ENCODE measurements at regions not wholly inside any gene's neighbourhood (a gene's known extent, or its start where the extent isn't known, plus 50 kb on each side); places are given as distances from the start of the nearest gene placed in this dataset.

DNA sequence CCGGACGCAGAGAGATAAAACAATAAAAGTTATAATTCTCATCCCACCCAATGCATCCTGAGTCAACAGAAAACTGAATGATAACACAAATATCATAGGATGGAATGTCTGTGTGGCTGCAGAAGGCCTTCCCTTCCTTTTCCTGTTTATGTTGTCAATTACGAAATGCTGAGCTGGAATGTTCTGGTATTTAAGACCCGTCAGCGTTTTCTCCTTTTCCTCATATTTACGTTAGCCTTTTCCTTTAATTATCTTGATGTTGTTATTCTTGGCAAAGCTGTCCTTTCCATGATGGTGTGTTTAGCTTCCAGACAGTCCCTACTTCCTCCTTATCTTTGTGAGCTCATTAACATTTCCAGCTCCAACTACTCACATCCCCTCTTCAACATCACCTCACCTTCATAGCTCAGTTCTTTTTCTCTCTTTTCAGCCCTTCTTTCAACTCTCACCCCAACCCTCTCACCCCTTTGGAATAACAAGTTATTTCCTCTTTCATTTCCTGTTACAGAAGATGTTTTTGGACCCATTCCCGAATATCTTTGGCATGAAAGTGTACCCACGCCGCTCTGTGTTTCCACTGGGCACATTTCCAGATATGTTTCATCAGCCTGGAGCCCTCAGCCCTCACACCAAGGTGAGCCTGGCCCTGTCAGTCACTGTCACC, 221.6 kb downstream of the NR2F1-AS1 start:
- no peaks in the 10 kb centered on the region for H3K36me3 ChIP-seq
- H3K27me3 ChIP-seq = no peaks in the 10 kb centered on the region
- WGBS, 2 donors = 32 to 42% methylated on average over 9 of the region's 9 CpGs
- intact Hi-C loops (cut with DNase I) = no loop called here
- FAIRE-seq (no peak), ATAC-seq (peak in 3 of 4 donors; percentile 66 to 83 (median 71)), DNase-seq (peak in 3 of 6 donors; percentile 10 to 38 (median 24))
- H3K4me3 ChIP-seq = no peak overlapping the region
- peak overlapping the region in 2 of 4 donors; percentile 62 to 66 for H3K27ac ChIP-seq
- no peaks in the 10 kb centered on the region for H3K9me3 ChIP-seq
- H3K4me1 ChIP-seq = no peaks in the 10 kb centered on the region
- TF ChIP-seq, protein P1, sequence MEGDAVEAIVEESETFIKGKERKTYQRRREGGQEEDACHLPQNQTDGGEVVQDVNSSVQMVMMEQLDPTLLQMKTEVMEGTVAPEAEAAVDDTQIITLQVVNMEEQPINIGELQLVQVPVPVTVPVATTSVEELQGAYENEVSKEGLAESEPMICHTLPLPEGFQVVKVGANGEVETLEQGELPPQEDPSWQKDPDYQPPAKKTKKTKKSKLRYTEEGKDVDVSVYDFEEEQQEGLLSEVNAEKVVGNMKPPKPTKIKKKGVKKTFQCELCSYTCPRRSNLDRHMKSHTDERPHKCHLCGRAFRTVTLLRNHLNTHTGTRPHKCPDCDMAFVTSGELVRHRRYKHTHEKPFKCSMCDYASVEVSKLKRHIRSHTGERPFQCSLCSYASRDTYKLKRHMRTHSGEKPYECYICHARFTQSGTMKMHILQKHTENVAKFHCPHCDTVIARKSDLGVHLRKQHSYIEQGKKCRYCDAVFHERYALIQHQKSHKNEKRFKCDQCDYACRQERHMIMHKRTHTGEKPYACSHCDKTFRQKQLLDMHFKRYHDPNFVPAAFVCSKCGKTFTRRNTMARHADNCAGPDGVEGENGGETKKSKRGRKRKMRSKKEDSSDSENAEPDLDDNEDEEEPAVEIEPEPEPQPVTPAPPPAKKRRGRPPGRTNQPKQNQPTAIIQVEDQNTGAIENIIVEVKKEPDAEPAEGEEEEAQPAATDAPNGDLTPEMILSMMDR (IDR thresholded peaks at IDR 0.05) = no peak

DNA sequence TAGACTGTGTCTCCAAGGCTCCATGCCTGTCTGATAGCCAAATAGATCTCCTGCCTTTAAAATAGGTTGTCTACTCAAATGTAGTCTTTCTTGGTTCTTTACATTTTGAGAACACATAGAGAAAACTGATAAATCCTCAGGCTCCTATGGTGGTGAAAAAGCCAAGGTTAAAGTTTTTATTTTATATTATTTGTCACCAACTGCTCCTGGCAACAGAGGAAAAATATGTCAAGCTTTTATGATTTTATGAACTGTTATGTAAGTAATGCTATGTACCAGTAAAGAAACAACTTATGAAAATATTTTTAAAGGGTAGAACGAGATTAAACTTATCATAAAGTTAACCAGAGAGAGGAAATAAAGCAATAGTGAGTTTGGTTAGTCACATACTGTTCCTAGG, 222.8 kb downstream of the NR2F1-AS1 start:
- TF ChIP-seq, protein P1 (IDR thresholded peaks at IDR 0.05) = no peak
- no peaks in the 10 kb centered on the region for H3K4me1 ChIP-seq
- ATAC-seq = no peak
- H3K36me3 ChIP-seq = no peaks in the 10 kb centered on the region
- DNase-seq = no peak
- 30 to 47% methylated on average over 1 of the region's 1 CpG for WGBS, 2 donors
- no peak overlapping the region for H3K27ac ChIP-seq
- no peaks in the 10 kb centered on the region for H3K9me3 ChIP-seq
- no peaks in the 10 kb centered on the region for H3K27me3 ChIP-seq
- no peak for FAIRE-seq
- intact Hi-C loops (cut with DNase I) = no loop called here
- H3K4me3 ChIP-seq = no peak overlapping the region

DNA sequence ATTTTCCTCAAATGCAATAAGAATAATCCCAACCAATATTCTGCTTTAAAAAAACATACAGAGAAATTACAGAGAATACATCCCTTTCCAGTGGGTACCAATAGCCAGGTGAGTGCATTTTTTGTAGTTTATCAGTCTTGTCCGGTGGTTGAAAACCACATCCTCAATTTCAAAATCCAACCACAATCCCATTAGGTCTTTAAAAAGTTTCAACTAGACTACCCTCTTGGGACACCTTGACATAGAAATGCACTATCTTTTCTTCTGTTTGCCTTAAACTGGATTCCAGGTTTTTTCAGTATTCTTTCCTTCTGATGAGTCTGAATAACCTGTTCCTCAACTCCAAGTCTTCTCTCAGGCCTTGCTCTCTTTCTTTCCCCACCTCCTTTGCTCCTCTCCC, 223.3 kb downstream of the NR2F1-AS1 start:
- H3K4me3 ChIP-seq = no peak overlapping the region
- DNase-seq (no peak), FAIRE-seq (no peak), ATAC-seq (no peak)
- no peaks in the 10 kb centered on the region for H3K27me3 ChIP-seq
- TF ChIP-seq, protein P1 (IDR thresholded peaks at IDR 0.05) = no peak
- H3K9me3 ChIP-seq = no peaks in the 10 kb centered on the region
- no peaks in the 10 kb centered on the region for H3K4me1 ChIP-seq
- no peak overlapping the region for H3K27ac ChIP-seq
- intact Hi-C loops (cut with DNase I) = no loop called here
- 67 to 89% methylated on average over 1 of the region's 1 CpG for WGBS, 2 donors
- H3K36me3 ChIP-seq = no peaks in the 10 kb centered on the region

DNA sequence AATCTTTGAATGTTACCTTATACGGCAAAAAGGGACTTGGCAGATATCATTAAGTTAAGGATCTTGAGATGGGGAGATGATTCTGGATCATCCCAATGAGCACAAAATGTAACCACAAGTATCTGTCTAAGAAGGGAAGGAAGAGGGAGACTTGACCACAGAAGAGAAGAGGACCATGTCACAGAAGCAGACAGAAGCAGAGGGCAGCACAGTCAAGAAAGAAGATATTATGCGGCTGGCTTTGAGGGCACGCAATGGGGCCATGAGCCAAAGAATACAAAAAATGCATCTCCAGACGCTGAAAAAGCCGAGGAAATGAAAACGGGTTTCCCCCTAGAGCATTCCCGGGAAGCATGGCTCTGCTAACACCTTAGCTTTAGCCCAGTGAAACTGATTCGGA, 225.3 kb downstream of the NR2F1-AS1 start:
- no peaks in the 10 kb centered on the region for H3K27me3 ChIP-seq
- 70 to 80% methylated on average over 8 of the region's 8 CpGs for WGBS, 2 donors
- H3K4me1 ChIP-seq = no peaks in the 10 kb centered on the region
- H3K36me3 ChIP-seq = no peaks in the 10 kb centered on the region
- TF ChIP-seq, protein P1 (IDR thresholded peaks at IDR 0.05) = no peak
- H3K4me3 ChIP-seq = no peak overlapping the region
- no peak for FAIRE-seq
- DNase-seq = no peak
- no peak overlapping the region for H3K27ac ChIP-seq
- no peak for ATAC-seq
- intact Hi-C loops (cut with DNase I) = no loop called here
- no peaks in the 10 kb centered on the region for H3K9me3 ChIP-seq

DNA sequence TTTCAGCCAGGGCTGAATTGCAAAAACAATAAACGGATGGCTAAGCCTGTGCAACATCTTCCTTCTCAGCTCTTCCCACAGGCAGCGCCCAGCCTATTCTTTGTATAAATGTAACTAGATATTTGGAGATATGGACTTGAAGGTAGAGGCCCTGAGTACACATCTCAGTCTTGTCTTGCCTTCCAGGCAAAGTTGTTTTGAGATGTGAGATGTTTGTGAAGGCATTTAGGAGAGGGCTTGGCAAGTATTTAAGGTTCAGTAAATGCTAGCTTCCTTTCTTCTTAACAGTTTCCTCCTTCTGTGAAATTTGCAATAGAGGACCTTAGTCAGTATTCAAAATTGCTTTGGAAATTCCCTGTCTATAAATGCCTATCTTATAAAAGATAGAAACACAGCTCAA, 228.8 kb downstream of the NR2F1-AS1 start:
- H3K27ac ChIP-seq = no peak overlapping the region
- WGBS, 2 donors = 81 to 85% methylated on average over 2 of the region's 2 CpGs
- H3K4me1 ChIP-seq = no peaks in the 10 kb centered on the region
- DNase-seq (no peak), ATAC-seq (no peak), FAIRE-seq (no peak)
- no peak overlapping the region for H3K4me3 ChIP-seq
- no peaks in the 10 kb centered on the region for H3K27me3 ChIP-seq
- TF ChIP-seq, protein P1 (IDR thresholded peaks at IDR 0.05) = no peak
- no peaks in the 10 kb centered on the region for H3K36me3 ChIP-seq
- intact Hi-C loops (cut with DNase I) = no loop called here
- H3K9me3 ChIP-seq = no peaks in the 10 kb centered on the region
